H1 (cell line): ENCODE measurements at regions not wholly inside any gene's neighbourhood (a gene's known extent, or its start where the extent isn't known, plus 50 kb on each side); places are given as distances from the start of the nearest gene placed in this dataset.

ENCODE experiments used
- CTCF ChIA-PET: fragments of 300-600 bp; sonication (Branson Sonifier 250); formaldehyde crosslinking; loops from one replicate; lab custom pipeline; 2021; ENCODE audit not compliant: partially characterized antibody; lab: Charles Lee
- POLR2A ChIA-PET: fragments of 300-600 bp; sonication (Branson Sonifier 250); formaldehyde crosslinking; loops from one replicate; lab custom pipeline; 2021; ENCODE audit warnings: inconsistent platforms; ENCODE audit not compliant: partially characterized antibody; lab: Charles Lee
- DNase-seq, 2 experiments: peaks; one replicate each; pipeline versions ENCODE4 v3.0.0 to v3.0.0-alpha.2; 2010 to 2022; ENCODE audit warnings: low spot score in 2 of 2, low read depth in 1 of 2, mixed read lengths in 1 of 2
- FAIRE-seq: peaks from 2 replicates; lab custom pipeline; 2011; peaks lifted over from hg19 to GRCh38; lab: Jason Lieb, UNC
- H2AFZ ChIP-seq: 2 replicates; pipeline ENCODE4 v1.8.1; 2012; ENCODE audit warnings: low read length, inconsistent platforms
- H2AK5ac ChIP-seq: 2 replicates; pipeline ENCODE4 v1.6.1; 2013; ENCODE audit warnings: low read depth, low read length
- H2BK120ac ChIP-seq: replicated peaks from 2 replicates; pipeline ENCODE3; 2013; ENCODE audit warnings: low read depth, low read length, inconsistent platforms
- H2BK12ac ChIP-seq: 2 replicates; pipeline ENCODE4 v1.6.1; 2013; ENCODE audit warnings: low read depth, low read length
- H2BK15ac ChIP-seq: 2 replicates; pipeline ENCODE4 v1.6.1; 2013; ENCODE audit warnings: low read length
- H2BK20ac ChIP-seq: 2 replicates; pipeline ENCODE4 v1.6.1; 2013; ENCODE audit warnings: low read length
- H2BK5ac ChIP-seq: 2 replicates; pipeline ENCODE4 v1.6.1; 2013; ENCODE audit warnings: low read depth, low read length
- H3K14ac ChIP-seq: 2 replicates; pipeline ENCODE4 v1.6.1; 2013; ENCODE audit warnings: inconsistent platforms; ENCODE audit not compliant: insufficient read length
- H3K18ac ChIP-seq: 2 replicates; pipeline ENCODE4 v1.6.1; 2013; ENCODE audit warnings: low read length; ENCODE audit errors: extremely low read depth
- H3K23ac ChIP-seq: 2 replicates; pipeline ENCODE4 v1.6.1; 2013; ENCODE audit warnings: inconsistent platforms; ENCODE audit not compliant: insufficient read length
- H3K23me2 ChIP-seq: 2 replicates; pipeline ENCODE4 v1.6.1; 2013; ENCODE audit warnings: low read depth, low read length
- H3K27ac ChIP-seq: 2 replicates; pipeline ENCODE4 v1.6.1; 2011; ENCODE audit warnings: low read depth, low read length, inconsistent platforms
- H3K27me3 ChIP-seq, 4 experiments: replicated peaks in 1 of 4; 1 replicate in 1 of 4; 2 replicates in 3 of 4; pipeline versions ENCODE4 v1.6.1 to v1.8.1; 2011 to 2013; ENCODE audit warnings: low read length in 3 of 4, mild to moderate bottlenecking in 3 of 4, inconsistent platforms in 2 of 4, mixed read lengths in 2 of 4, moderate library complexity in 1 of 4; ENCODE audit not compliant: control insufficient read depth in 3 of 4, insufficient read depth in 3 of 4; ENCODE audit errors: extremely low read depth in 1 of 4
- H3K36me3 ChIP-seq, 4 experiments: 2 replicates each; pipeline versions ENCODE4 v1.6.1 to v1.8.1; 2011 to 2013; ENCODE audit warnings: mild to moderate bottlenecking in 4 of 4, low read length in 3 of 4, moderate library complexity in 2 of 4, control low read depth in 1 of 4, inconsistent platforms in 1 of 4; ENCODE audit not compliant: insufficient read depth in 4 of 4, control insufficient read depth in 2 of 4
- H3K4ac ChIP-seq: replicated peaks from 2 replicates; pipeline ENCODE3; 2013; ENCODE audit warnings: low read length, low read depth, mixed read lengths, inconsistent platforms; ENCODE audit not compliant: insufficient read length
- H3K4me1 ChIP-seq, 4 experiments: replicated peaks in 1 of 4; 1 replicate in 1 of 4; 2 replicates in 3 of 4; pipeline versions ENCODE4 v1.6.1 to v1.8.1; 2011 to 2013; ENCODE audit warnings: low read length in 3 of 4, inconsistent platforms in 2 of 4, mixed read lengths in 1 of 4; ENCODE audit not compliant: insufficient read depth in 4 of 4, control insufficient read depth in 3 of 4
- H3K4me2 ChIP-seq, 2 experiments: 2 replicates each; pipeline versions ENCODE4 v1.6.1 to v1.8.1; 2011 to 2013; ENCODE audit warnings: low read depth in 2 of 2, low read length in 2 of 2, control low read depth in 1 of 2, inconsistent platforms in 1 of 2, mild to moderate bottlenecking in 1 of 2; ENCODE audit not compliant: insufficient read depth in 1 of 2
- H3K4me3 ChIP-seq, 4 experiments: fragments of 200-600, 300-600 bp in 1 of 4; sonication (generic), shearing (Covaris generic), sonication (Bioruptor Twin) in 1 of 4; 2 replicates each; pipeline versions ENCODE4 v1.5.1 to v1.8.1; 2011 to 2016; ENCODE audit warnings: low read length in 4 of 4, low read depth in 3 of 4, control low read depth in 2 of 4, inconsistent platforms in 2 of 4, mild to moderate bottlenecking in 2 of 4, mixed read lengths in 1 of 4, moderate library complexity in 1 of 4; ENCODE audit not compliant: insufficient read depth in 2 of 4; ENCODE audit errors: extremely low read depth in 1 of 4
- H3K56ac ChIP-seq: replicated peaks from 2 replicates; pipeline ENCODE3; 2013; ENCODE audit warnings: low read depth, mild to moderate bottlenecking, mixed read lengths, low read length, inconsistent platforms; ENCODE audit not compliant: insufficient read length
- H3K79me1 ChIP-seq: 2 replicates; pipeline ENCODE4 v1.6.1; 2013; ENCODE audit warnings: low read depth, low read length, control low read depth
- H3K79me2 ChIP-seq, 2 experiments: 2 replicates each; pipeline versions ENCODE4 v1.6.1 to v1.8.1; 2012 to 2013; ENCODE audit warnings: low read length in 2 of 2, mild to moderate bottlenecking in 2 of 2, inconsistent platforms in 1 of 2; ENCODE audit not compliant: insufficient read depth in 2 of 2, control insufficient read depth in 1 of 2
- H3K9ac ChIP-seq, 4 experiments: replicated peaks in 1 of 4; 1 replicate in 1 of 4; 2 replicates in 3 of 4; pipeline versions ENCODE4 v1.6.1 to v1.8.1; 2011 to 2013; ENCODE audit warnings: low read depth in 3 of 4, low read length in 3 of 4, control low read depth in 2 of 4, mild to moderate bottlenecking in 2 of 4, moderate library complexity in 2 of 4, inconsistent platforms in 1 of 4; ENCODE audit errors: extremely low read depth in 1 of 4
- H3K9me3 ChIP-seq, 2 experiments: 2 replicates each; pipeline versions ENCODE4 v1.6.1 to v1.8.1; 2012 to 2013; ENCODE audit warnings: mild to moderate bottlenecking in 2 of 2, moderate library complexity in 2 of 2, control low read depth in 1 of 2, inconsistent platforms in 1 of 2, low read depth in 1 of 2, low read length in 1 of 2, mixed read lengths in 1 of 2; ENCODE audit not compliant: insufficient read depth in 2 of 2
- H4K20me1 ChIP-seq, 2 experiments: replicated peaks in 1 of 2; 2 replicates each; pipeline versions ENCODE3 to v1.8.1; 2011 to 2013; ENCODE audit warnings: inconsistent platforms in 2 of 2, low read length in 2 of 2, mild to moderate bottlenecking in 1 of 2; ENCODE audit not compliant: insufficient read depth in 2 of 2, control insufficient read depth in 1 of 2
- H4K5ac ChIP-seq: 2 replicates; pipeline ENCODE4 v1.6.1; 2013; ENCODE audit warnings: low read length, low read depth, mixed read lengths, inconsistent platforms; ENCODE audit not compliant: insufficient read length
- H4K8ac ChIP-seq: 2 replicates; pipeline ENCODE4 v1.8.0; 2013; ENCODE audit warnings: mild to moderate bottlenecking, moderate library complexity, low read length, inconsistent platforms; ENCODE audit not compliant: insufficient read depth; ENCODE audit errors: extremely low read depth
- H4K91ac ChIP-seq: replicated peaks from 2 replicates; pipeline ENCODE3; 2013; ENCODE audit warnings: low read length, mixed read lengths, inconsistent platforms; ENCODE audit not compliant: insufficient read length
- CEBPB ChIP-seq: IDR thresholded peaks from 2 replicates; pipeline ENCODE4 v1.6.1; 2012; ENCODE audit warnings: low read depth, low read length
- CHD2 ChIP-seq: IDR thresholded peaks from 2 replicates; pipeline ENCODE4 v1.6.1; 2012; ENCODE audit warnings: low read length, improper control_type of control experiment
- HDAC2 ChIP-seq, 2 experiments: fragments of 300-600 bp in 1 of 2; sonication (generic) in 1 of 2; IDR thresholded peaks; 2 replicates each; pipeline ENCODE4 v1.6.1; 2011 to 2012; ENCODE audit warnings: low read depth in 2 of 2, low read length in 2 of 2, mild to moderate bottlenecking in 2 of 2, moderate library complexity in 2 of 2, borderline replicate concordance in 1 of 2, inconsistent platforms in 1 of 2
- RAD21 ChIP-seq, 2 experiments: IDR thresholded peaks in 1 of 2; conservative IDR thresholded peaks in 1 of 2; 2 replicates each; pipeline ENCODE4 v1.6.1; 2011; ENCODE audit warnings: low read depth in 2 of 2, low read length in 2 of 2, improper control_type of control experiment in 1 of 2, inconsistent platforms in 1 of 2, mild to moderate bottlenecking in 1 of 2, moderate library complexity in 1 of 2
- TEAD4 ChIP-seq: IDR thresholded peaks from 2 replicates; pipeline ENCODE4 v1.6.1; 2012; ENCODE audit warnings: low read depth, low read length, inconsistent platforms, mixed read lengths
- WGBS, 2 experiments: shearing (Covaris generic) in 1 of 2; methylation state at CpG; one replicate each; pipeline versions ENCODE4 v1.1.6 to v1.1.7; 2013 to 2015; ENCODE audit warnings: low lambda C conversion rate in 2 of 2, mixed read lengths in 2 of 2, inconsistent platforms in 1 of 2, low coverage in 1 of 2, missing lambda C conversion rate in 1 of 2; ENCODE audit not compliant: insufficient replicate concordance in 2 of 2, insufficient coverage in 1 of 2, insufficient read length in 1 of 2; ENCODE audit errors: extremely low coverage in 1 of 2, missing lambda C conversion rate in 1 of 2; 5-methylcytosine and 5-hydroxymethylcytosine counted together
- TF ChIP-seq, protein P1 (sequence below), 3 experiments: IDR thresholded peaks; 1 replicate in 2 of 3; 2 replicates in 1 of 3; pipeline versions ENCODE4 v1.5.1 to v1.6.1; 2011; ENCODE audit warnings: low read length in 3 of 3, mild to moderate bottlenecking in 3 of 3, inconsistent platforms in 2 of 3, low read depth in 1 of 3, moderate library complexity in 1 of 3; ENCODE audit not compliant: insufficient read depth in 1 of 3; ENCODE audit errors: control extremely low read depth in 1 of 3
- TF ChIP-seq, protein P2 (sequence below): IDR thresholded peaks from 2 replicates; pipeline ENCODE4 v1.6.1; 2011; ENCODE audit warnings: low read depth, mild to moderate bottlenecking, low read length; ENCODE audit not compliant: insufficient read depth

DNA sequence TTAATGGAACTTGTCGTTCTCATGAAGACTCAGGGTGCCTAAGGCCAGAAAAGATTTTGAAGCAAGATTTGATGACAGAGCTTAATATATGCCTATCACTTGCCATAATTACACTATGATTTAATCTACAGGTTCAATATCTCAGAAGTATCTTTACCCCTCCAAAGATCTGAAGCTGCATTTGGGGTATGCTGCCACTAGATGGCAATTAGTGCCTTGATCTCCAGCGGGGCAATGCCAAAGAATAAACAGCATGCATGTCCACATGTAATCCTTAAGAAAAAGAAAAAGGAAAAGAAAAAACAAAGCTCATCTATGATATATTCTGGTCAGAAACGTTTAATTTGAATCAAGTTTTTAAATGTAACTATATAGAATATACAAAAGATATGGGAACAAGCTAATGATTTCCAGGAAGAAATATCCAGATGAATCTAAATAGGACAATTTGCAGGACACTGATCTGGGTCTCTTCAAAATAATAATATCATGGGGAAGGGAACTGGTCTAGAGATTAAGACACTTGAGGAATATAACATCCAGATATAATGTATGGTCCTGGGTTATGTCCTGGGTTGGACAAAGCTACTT is 55.0 kb upstream of the SOX14 start:
- H3K4me2 ChIP-seq, result no peak overlapping the region
- H3K18ac ChIP-seq, result no peak overlapping the region
- no peak overlapping the region for H2BK5ac ChIP-seq
- H3K4me3 ChIP-seq, result no peak overlapping the region
- no peak overlapping the region for H3K4ac ChIP-seq
- no peak overlapping the region for H3K14ac ChIP-seq
- no peaks in the 10 kb centered on the region; a peak in 1 of 4 replicates for H3K9me3 ChIP-seq
- CTCF ChIA-PET, result interaction anchor here (0.6 to 5.9 kb wide), 47 partner anchors 11 to 605 kb away, joined by 3 to 44 read pairs (median 4); partner anchors contain the start of genes CLDN18 and SOX14
- H2BK15ac ChIP-seq, result no peak overlapping the region
- no peak overlapping the region for H3K23ac ChIP-seq
- POLR2A ChIA-PET, result no interaction called here
- H3K27ac ChIP-seq, result no peak overlapping the region
- H4K20me1 ChIP-seq, result no peaks in the 10 kb centered on the region
- H2BK20ac ChIP-seq, result no peak overlapping the region
- H3K9ac ChIP-seq, result no peak overlapping the region
- WGBS, 2 experiments, result 8% methylated on average over 3 of the region's 3 CpGs; no CpG with 5 or more reads in 1 of the 2 experiments
- H3K23me2 ChIP-seq, result no peaks in the 10 kb centered on the region
- no peak overlapping the region for H2AK5ac ChIP-seq
- no peaks in the 10 kb centered on the region for H3K36me3 ChIP-seq
- no peak overlapping the region for H2BK12ac ChIP-seq
- no peak for TF ChIP-seq HDAC2 (IDR thresholded peaks at IDR 0.05; ENCODE audit: borderline replicate concordance in 1 of 2, low read depth in 2 of 2, low read length in 2 of 2)
- no peak for TF ChIP-seq TEAD4
- no peak for TF ChIP-seq CHD2
- TF ChIP-seq, protein P1, sequence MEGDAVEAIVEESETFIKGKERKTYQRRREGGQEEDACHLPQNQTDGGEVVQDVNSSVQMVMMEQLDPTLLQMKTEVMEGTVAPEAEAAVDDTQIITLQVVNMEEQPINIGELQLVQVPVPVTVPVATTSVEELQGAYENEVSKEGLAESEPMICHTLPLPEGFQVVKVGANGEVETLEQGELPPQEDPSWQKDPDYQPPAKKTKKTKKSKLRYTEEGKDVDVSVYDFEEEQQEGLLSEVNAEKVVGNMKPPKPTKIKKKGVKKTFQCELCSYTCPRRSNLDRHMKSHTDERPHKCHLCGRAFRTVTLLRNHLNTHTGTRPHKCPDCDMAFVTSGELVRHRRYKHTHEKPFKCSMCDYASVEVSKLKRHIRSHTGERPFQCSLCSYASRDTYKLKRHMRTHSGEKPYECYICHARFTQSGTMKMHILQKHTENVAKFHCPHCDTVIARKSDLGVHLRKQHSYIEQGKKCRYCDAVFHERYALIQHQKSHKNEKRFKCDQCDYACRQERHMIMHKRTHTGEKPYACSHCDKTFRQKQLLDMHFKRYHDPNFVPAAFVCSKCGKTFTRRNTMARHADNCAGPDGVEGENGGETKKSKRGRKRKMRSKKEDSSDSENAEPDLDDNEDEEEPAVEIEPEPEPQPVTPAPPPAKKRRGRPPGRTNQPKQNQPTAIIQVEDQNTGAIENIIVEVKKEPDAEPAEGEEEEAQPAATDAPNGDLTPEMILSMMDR (IDR thresholded peaks at IDR 0.05; ENCODE audit: control extremely low read depth in 1 of 3, insufficient read depth in 1 of 3, low read depth in 1 of 3, low read length in 3 of 3), result peak; percentile 9 to 80 (median 73)
- TF ChIP-seq, protein P2, sequence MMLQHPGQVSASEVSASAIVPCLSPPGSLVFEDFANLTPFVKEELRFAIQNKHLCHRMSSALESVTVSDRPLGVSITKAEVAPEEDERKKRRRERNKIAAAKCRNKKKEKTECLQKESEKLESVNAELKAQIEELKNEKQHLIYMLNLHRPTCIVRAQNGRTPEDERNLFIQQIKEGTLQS, result no peak
- TF ChIP-seq CEBPB, result no peak
- TF ChIP-seq RAD21 (IDR thresholded peaks at IDR 0.05 in 1 of 2, conservative IDR thresholded peaks at IDR 0.05 in 1 of 2; ENCODE audit: low read depth in 2 of 2, low read length in 2 of 2), result peak; percentile 90 to 92
- H3K27me3 ChIP-seq, result no peaks in the 10 kb centered on the region
- FAIRE-seq, result peak; percentile 93
- H3K56ac ChIP-seq, result no peak overlapping the region
- H4K8ac ChIP-seq, result no peak overlapping the region
- DNase-seq, result no peak
- H4K91ac ChIP-seq, result no peak overlapping the region
- H4K5ac ChIP-seq, result no peak overlapping the region
- no peak overlapping the region for H2BK120ac ChIP-seq
- H3K79me2 ChIP-seq, result no peaks in the 10 kb centered on the region
- H2AFZ ChIP-seq, result no peak overlapping the region
- no peaks in the 10 kb centered on the region for H3K4me1 ChIP-seq
- no peaks in the 10 kb centered on the region for H3K79me1 ChIP-seq
